Tibial nerve (tissue), 4 donors: ENCODE measurements at regions not wholly inside any gene's neighbourhood (a gene's known extent, or its start where the extent isn't known, plus 50 kb on each side); places are given as distances from the start of the nearest gene placed in this dataset.

ENCODE experiments used
- DNase-seq, 2 donors: peaks; one replicate each; pipeline ENCODE4 v3.0.0-alpha.2; 2019; ENCODE audit warnings: low spot score in 2 of 2
- H3K27ac ChIP-seq, 4 donors: fragments of 200-600 bp; sonication (generic) in 3 of 4; one replicate each; pipeline ENCODE4 v1.5.1; 2017 to 2019; ENCODE audit warnings: mild to moderate bottlenecking in 1 of 4
- H3K27me3 ChIP-seq, 2 donors: fragments of 200-600 bp; sonication (generic) in 1 of 2; one replicate each; pipeline versions ENCODE4 v1.5.1 to v1.6.0; 2017 to 2019
- H3K36me3 ChIP-seq, 3 donors: fragments of 200-600 bp; sonication (generic); one replicate each; pipeline ENCODE4 v1.5.1; 2018 to 2019
- H3K4me1 ChIP-seq, 4 donors: fragments of 200-600 bp; sonication (generic) in 3 of 4; one replicate each; pipeline ENCODE4 v1.5.1; 2017 to 2019
- H3K4me3 ChIP-seq, 4 donors: fragments of 200-600 bp; sonication (generic) in 3 of 4; one replicate each; pipeline ENCODE4 v1.5.1; 2017 to 2019; ENCODE audit warnings: mild to moderate bottlenecking in 1 of 4, moderate library complexity in 1 of 4
- H3K9me3 ChIP-seq, 4 donors: fragments of 200-600 bp; sonication (generic) in 3 of 4; one replicate each; pipeline ENCODE4 v1.5.1; 2017 to 2019
- CTCF ChIP-seq, 5 experiments: fragments of 200-600 bp in 3 of 5; fragments of 450-650 bp in 2 of 5; sonication (generic) in 3 of 5; IDR thresholded peaks; one replicate each; pipeline ENCODE4 v1.5.1; 2016 to 2019; ENCODE audit warnings: antibody characterized with exemption in 5 of 5, mild to moderate bottlenecking in 3 of 5, moderate library complexity in 2 of 5
- EP300 ChIP-seq, 2 donors: sonication (generic); formaldehyde crosslinking; IDR thresholded peaks; one replicate each; pipeline ENCODE4 v1.6.1; 2017; ENCODE audit warnings: antibody characterized with exemption in 2 of 2, mild to moderate bottlenecking in 1 of 2
- POLR2A ChIP-seq, 2 donors: fragments of 450-650 bp; IDR thresholded peaks; one replicate each; pipeline ENCODE4 v1.6.1; 2017; ENCODE audit warnings: antibody characterized with exemption in 2 of 2, mild to moderate bottlenecking in 2 of 2, moderate library complexity in 2 of 2
- WGBS, 2 donors: methylation state at CpG; one replicate each; pipeline ENCODE4 v1.1.5; 2018; 5-methylcytosine and 5-hydroxymethylcytosine counted together

GRCh38 chr9:82184524-82184923 lies 196.0 kb downstream of the SPATA31D1 start:
- no peak overlapping the region for H3K27ac ChIP-seq
- no peak overlapping the region for H3K4me3 ChIP-seq
- no peaks in the 10 kb centered on the region for H3K36me3 ChIP-seq
- H3K27me3 ChIP-seq: no peaks in the 10 kb centered on the region
- no peaks in the 10 kb centered on the region for H3K9me3 ChIP-seq
- no peaks in the 10 kb centered on the region for H3K4me1 ChIP-seq
- TF ChIP-seq CTCF (IDR thresholded peaks at IDR 0.05) (no peak), POLR2A (IDR thresholded peaks at IDR 0.05) (no peak), EP300 (IDR thresholded peaks at IDR 0.05) (no peak)
- 79 to 95% methylated on average over 3 of the region's 3 CpGs for WGBS, 2 donors
- no peak for DNase-seq

- DNase-seq: no peak
- 58 to 65% methylated on average over 1 of the region's 1 CpG for WGBS, 2 donors
- no peak for TF ChIP-seq CTCF (IDR thresholded peaks at IDR 0.05)
- TF ChIP-seq POLR2A (IDR thresholded peaks at IDR 0.05): no peak
- TF ChIP-seq EP300 (IDR thresholded peaks at IDR 0.05): no peak
These were observed 200.2 kb downstream of the SPATA31D1 start for GRCh38 chr9:82188817-82189216.

GRCh38 chr9:82191082-82191770 lies 202.7 kb downstream of the SPATA31D1 start:
- Histone ChIP-seq H3K4me3 (no peak overlapping the region), H3K36me3 (no peaks in the 10 kb centered on the region), H3K27ac (no peak overlapping the region), H3K27me3 (no peaks in the 10 kb centered on the region), H3K4me1 (no peaks in the 10 kb centered on the region), H3K9me3 (peaks cover 0 to 8% (median 0%) of the 10 kb centered on the region in 4 donors)
- TF ChIP-seq EP300 (IDR thresholded peaks at IDR 0.05): no peak
- no peak for TF ChIP-seq POLR2A (IDR thresholded peaks at IDR 0.05)
- no peak for TF ChIP-seq CTCF (IDR thresholded peaks at IDR 0.05)
- 82 to 93% methylated on average over 4 of the region's 4 CpGs for WGBS, 2 donors
- no peak for DNase-seq

More at GRCh38 chr9:82188817-82189216, 200.2 kb downstream of the SPATA31D1 start:
- no peak overlapping the region for H3K4me3 ChIP-seq
- no peaks in the 10 kb centered on the region for H3K4me1 ChIP-seq
- H3K36me3 ChIP-seq: no peaks in the 10 kb centered on the region
- H3K27me3 ChIP-seq: no peaks in the 10 kb centered on the region
- no peak overlapping the region for H3K27ac ChIP-seq
- H3K9me3 ChIP-seq: peaks cover 0 to 1% (median 0%) of the 10 kb centered on the region in 4 donors

- Histone ChIP-seq H3K27me3 (no peaks in the 10 kb centered on the region), H3K27ac (no peak overlapping the region), H3K36me3 (no peaks in the 10 kb centered on the region), H3K4me3 (no peak overlapping the region), H3K4me1 (no peaks in the 10 kb centered on the region), H3K9me3 (peaks cover 0 to 8% (median 0%) of the 10 kb centered on the region in 4 donors)
- no peak for DNase-seq
- 34 to 38% methylated on average over 3 of the region's 3 CpGs for WGBS, 2 donors
- no peak for TF ChIP-seq EP300 (IDR thresholded peaks at IDR 0.05)
These were observed 203.6 kb downstream of the SPATA31D1 start for GRCh38 chr9:82192211-82192610.

- H3K9me3 ChIP-seq: peaks cover 0 to 8% (median 0%) of the 10 kb centered on the region in 4 donors
- H3K27ac ChIP-seq: no peak overlapping the region
These were observed 208.3 kb downstream of the SPATA31D1 start for GRCh38 chr9:82196622-82197441.

More at GRCh38 chr9:82196622-82197441, 208.3 kb downstream of the SPATA31D1 start:
- no peak for DNase-seq
- no peak overlapping the region for H3K4me3 ChIP-seq
- no peaks in the 10 kb centered on the region for H3K27me3 ChIP-seq
- TF ChIP-seq CTCF (IDR thresholded peaks at IDR 0.05) (no peak), EP300 (IDR thresholded peaks at IDR 0.05) (no peak), POLR2A (IDR thresholded peaks at IDR 0.05) (no peak)
- H3K4me1 ChIP-seq: no peaks in the 10 kb centered on the region
- H3K36me3 ChIP-seq: no peaks in the 10 kb centered on the region
